ENCODE measurements at regions not wholly inside any gene's neighbourhood (a gene's known extent, or its start where the extent isn't known, plus 50 kb on each side); places are given as distances from the start of the nearest gene placed in this dataset.

GRCh38 chr7:113825832-113826231, 93.0 kb downstream of the PPP1R3A start:
- no peak for DNase-seq (ENCODE audit: low spot score in 2 of 2)
- FAIRE-seq = no peak

GRCh38 chr7:113824117-113824823, 94.5 kb downstream of the PPP1R3A start:
- DNase-seq (ENCODE audit: low spot score in 2 of 2) (no peak), FAIRE-seq (no peak)

GRCh38 chr7:113819474-113819873, 99.3 kb downstream of the PPP1R3A start:
- FAIRE-seq (no peak), DNase-seq (ENCODE audit: low spot score in 2 of 2) (no peak)

DNA sequence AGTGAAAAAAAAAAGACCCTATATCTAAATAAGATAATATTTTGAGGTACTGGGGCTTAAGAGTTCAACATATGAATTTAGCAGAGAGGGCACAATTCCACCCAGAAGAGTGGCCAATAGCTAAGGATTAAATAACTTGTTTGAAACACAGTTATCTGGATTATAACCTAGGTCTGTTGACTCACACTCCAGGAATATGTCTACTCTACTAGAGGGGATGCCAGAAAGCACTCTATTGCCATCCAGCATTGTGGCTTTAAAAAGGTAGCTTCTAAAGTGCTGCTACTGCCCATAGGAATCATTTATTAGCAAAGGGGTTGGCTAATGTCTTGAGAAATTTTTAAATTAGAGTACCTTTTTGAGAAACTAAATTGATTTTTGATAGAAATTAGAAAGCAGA, 102.2 kb downstream of the PPP1R3A start:
- FAIRE-seq (no peak), DNase-seq (ENCODE audit: low spot score in 2 of 2) (no peak)

DNA sequence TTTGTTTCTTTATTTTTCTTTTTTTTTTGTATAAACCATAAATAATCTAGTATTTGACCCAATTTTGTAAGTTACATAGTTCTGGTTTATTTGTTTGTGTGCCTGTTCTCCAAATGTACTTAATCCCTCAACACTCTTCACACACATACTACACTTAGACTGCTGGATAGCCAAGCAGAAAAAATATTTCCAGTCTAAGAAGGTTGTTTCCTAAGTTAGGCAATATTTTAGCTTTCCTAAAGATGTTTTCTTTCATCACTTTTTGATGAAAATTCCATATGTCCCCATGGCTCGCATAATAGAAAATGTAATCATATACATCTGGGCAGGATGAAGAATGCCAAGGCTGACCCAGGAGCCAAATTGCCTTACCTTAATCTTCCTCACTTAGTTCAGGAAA, 105.3 kb downstream of the PPP1R3A start:
- DNase-seq (ENCODE audit: low spot score in 2 of 2) (no peak), FAIRE-seq (no peak)

- FAIRE-seq (no peak), DNase-seq (ENCODE audit: low spot score in 2 of 2) (no peak)
Measured at GRCh38 chr7:113812591-113813255, 106.1 kb downstream of the PPP1R3A start.

- FAIRE-seq (no peak), DNase-seq (ENCODE audit: low spot score in 2 of 2) (no peak)
Measured at GRCh38 chr7:113810080-113810744, 108.6 kb downstream of the PPP1R3A start.

GRCh38 chr7:113809581-113809980, 109.2 kb downstream of the PPP1R3A start:
- DNase-seq (ENCODE audit: low spot score in 2 of 2) = no peak
- no peak for FAIRE-seq

GRCh38 chr7:113806633-113807327, 112.0 kb downstream of the PPP1R3A start:
- DNase-seq (ENCODE audit: low spot score in 2 of 2) (no peak), FAIRE-seq (no peak)

DNA sequence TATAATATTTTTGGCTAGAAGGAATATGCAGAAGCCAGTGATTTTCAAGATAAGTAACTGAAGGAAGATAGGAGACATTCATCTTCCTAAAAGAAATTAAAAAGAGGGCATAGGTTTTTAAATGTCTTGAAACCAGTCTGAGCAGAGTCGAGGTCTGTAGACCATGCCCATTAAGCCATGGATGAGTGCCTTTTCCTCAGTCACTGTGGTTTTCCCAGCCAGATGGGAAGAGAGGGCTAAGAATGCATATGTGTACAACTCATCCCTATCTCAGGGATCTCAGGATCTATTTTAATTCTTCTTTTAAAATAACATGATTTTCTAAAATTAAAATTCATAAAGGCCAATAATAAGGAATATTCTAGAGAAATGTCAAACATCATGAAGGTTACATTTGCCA, 112.8 kb downstream of the PPP1R3A start:
- FAIRE-seq (no peak), DNase-seq (ENCODE audit: low spot score in 2 of 2) (no peak)

GRCh38 chr7:113804475-113805095, 114.2 kb downstream of the PPP1R3A start:
- no peak for FAIRE-seq
- no peak for DNase-seq (ENCODE audit: low spot score in 2 of 2)

DNA sequence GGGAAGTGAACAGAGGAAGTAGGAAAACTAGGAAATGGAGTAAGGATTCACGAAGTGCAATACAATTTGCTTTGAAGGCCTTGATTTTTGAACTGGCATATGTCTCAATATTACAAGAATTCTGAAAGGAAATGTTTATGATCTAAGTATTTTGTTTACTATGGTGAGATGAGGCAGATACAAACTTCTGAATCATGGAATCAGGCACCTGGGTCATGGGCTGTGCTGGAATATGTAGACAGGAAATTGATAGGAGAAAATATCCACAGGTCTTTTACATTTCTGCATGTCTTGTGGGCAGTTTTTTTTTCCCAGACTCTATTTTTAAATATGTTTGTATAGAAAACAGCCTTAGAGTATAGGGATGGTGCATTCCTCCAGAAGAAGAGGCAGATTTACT, 117.1 kb downstream of the PPP1R3A start:
- no peak for DNase-seq (ENCODE audit: low spot score in 2 of 2)
- FAIRE-seq = no peak

GRCh38 chr7:113800826-113801225, 118.0 kb downstream of the PPP1R3A start:
- FAIRE-seq = no peak
- DNase-seq (ENCODE audit: low spot score in 2 of 2) = no peak

DNA sequence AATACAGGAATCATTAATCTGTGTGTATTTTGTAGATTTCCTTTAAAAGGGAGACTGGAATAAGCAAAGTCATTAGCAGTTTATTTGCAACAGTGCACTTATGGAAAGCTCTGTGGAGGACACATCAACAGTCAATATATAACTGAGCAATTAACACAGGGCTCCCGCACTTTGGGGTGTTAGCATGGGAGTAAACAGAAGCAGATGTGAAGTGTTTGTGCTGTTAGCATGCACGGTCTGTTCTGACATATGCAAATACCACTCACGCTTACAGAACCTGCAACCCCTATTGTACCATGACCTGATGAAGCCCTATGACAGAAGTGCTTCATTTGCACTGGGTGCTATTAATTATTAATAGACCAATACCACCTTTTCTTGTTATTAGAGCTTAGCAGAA, 118.9 kb downstream of the PPP1R3A start:
- FAIRE-seq = no peak
- no peak for DNase-seq (ENCODE audit: low spot score in 2 of 2)

DNA sequence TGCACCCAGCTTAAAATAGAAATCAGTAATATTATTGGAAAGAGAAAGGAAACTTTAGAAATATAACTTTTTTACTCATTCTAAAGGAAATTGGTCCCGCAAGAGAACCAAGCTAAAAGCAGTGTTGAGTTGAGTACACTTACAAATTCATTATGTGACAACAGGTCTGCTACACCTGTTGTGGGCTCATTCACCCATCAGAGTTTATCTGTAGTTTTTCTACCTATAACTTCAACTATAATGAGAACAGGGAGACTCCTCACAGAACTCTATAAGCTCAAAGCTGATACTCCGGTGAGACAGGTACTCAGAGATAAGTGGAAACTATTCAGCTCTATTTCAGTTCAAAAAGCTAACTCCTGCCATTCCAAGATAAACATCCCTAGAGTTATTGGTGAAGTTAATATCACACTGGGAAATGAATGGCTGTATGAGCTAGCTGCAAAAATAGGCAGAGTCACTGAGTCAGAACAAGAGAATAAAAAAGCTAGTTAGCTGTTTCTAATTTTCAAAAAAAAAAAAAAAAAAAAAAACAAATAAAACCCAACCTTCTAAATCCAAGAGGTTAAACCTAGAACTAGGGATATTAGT, 121.3 kb downstream of the PPP1R3A start:
- FAIRE-seq (no peak), DNase-seq (ENCODE audit: low spot score in 2 of 2) (no peak)

DNA sequence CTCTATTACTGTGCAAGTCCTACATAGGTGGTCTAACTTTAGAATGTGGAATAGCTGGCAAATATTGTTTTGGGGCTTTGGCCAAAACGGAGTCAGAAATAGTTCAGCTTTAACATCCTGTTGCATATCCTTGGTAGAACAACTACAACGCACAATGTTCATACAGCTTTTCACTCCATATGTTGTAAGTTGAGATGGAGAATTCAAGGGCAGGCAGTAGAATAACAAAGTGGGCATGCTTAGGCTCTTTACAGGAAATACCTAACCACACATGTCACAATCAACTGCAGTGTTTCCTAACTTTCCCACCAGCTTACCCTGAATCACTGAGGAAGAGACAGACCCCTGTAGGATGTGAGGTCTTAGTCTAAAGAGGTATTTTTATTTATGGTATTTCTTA, 122.3 kb downstream of the PPP1R3A start:
- FAIRE-seq = no peak
- DNase-seq (ENCODE audit: low spot score in 2 of 2) = no peak

GRCh38 chr7:113794573-113794972, 124.2 kb downstream of the PPP1R3A start:
- DNase-seq (ENCODE audit: low spot score in 2 of 2) = no peak
- no peak for FAIRE-seq

DNA sequence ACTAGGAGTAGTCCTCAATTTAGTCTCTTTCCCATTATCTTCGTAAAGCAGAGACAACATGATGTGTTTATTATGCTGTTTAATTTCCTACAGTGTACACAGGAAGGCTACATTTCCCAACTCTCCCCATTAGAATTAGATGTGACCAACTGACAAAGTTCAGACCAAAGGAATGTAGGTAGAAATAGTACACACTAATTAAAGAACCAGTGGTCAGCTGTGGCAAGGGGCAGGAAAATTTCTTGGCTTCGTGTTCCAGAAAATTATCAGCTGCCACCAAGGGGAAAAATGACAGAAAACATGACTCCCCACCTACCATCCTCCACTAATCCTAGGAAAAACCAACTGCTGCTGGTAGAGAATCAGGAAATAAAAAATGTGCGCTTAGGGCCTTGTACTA, 125.6 kb downstream of the PPP1R3A start:
- no peak for DNase-seq (ENCODE audit: low spot score in 2 of 2)

DNA sequence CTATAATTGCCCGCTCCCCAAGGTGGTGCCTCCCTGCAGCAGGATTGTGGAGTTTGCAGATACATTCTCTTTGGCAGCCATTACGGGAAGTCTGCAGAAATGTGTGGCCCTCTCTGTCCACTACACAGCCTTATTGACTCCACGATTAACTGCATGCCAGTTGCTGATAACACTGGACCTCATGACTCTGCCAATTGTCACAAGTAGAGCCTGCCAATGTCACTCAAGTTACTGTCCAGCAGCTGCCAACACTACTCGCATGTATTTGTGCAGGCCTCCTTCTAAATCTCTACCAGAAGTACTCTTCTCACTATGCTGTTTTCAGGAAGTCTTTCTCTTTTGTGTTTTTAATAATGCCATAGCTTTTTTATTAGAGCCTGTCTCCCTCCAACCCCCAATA, 128.8 kb downstream of the PPP1R3A start:
- FAIRE-seq = no peak
- DNase-seq (ENCODE audit: low spot score in 2 of 2) = no peak

More for the DNA sequence above, 125.6 kb downstream of the PPP1R3A start:
- FAIRE-seq = no peak

DNA sequence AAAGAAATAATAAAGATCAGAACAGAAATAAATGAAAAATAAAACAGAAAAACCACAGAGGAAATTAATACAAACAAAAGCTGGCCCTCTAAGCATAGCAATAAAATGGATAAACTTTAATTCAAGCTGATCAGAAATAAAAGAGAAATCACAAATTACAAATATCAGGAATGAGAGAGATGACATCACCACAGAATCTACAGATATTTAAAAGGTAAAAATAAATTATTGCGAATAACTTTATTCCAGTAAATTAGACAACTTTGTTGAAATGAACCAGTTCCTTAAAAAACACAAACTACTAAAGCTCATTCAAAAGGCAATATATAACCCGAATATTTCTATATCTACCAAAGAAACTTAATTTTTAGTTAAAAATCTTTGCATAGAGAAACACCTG, 131.7 kb downstream of the PPP1R3A start:
- FAIRE-seq = no peak
- no peak for DNase-seq (ENCODE audit: low spot score in 2 of 2)

Data from frontal cortex (tissue), 3 donors.